Activated B cell treated with CpG ODN at 0.5 μM for 24 hours (primary cell): ENCODE measurements at regions not wholly inside any gene's neighbourhood (a gene's known extent, or its start where the extent isn't known, plus 50 kb on each side); places are given as distances from the start of the nearest gene placed in this dataset.

Experiments
- ATAC-seq: fragments of 200-7000 bp; cut with Tn5 transposase; one replicate; pipeline ENCODE4 v1.10.0; 2021; ENCODE audit warnings: low read depth, mild to moderate bottlenecking, moderate library complexity
- CTCF ChIA-PET: fragments of 350-600 bp; sonication (Branson Sonifier 250); formaldehyde crosslinking; loops from one replicate; lab custom pipeline; 2021; ENCODE audit warnings: antibody characterized with exemption; lab: Charles Lee
- POLR2A ChIA-PET: fragments of 350-600 bp; sonication (Branson Sonifier 250); formaldehyde crosslinking; loops from one replicate; lab custom pipeline; 2021; ENCODE audit warnings: antibody characterized with exemption; lab: Charles Lee
- DNase-seq: peaks from one replicate; pipeline ENCODE4 v3.0.0; 2022
- H3K27ac Mint-ChIP-seq: one replicate; pipeline ENCODE4 v1.8.0; 2020; ENCODE audit warnings: mixed read lengths
- H3K27me3 Mint-ChIP-seq: one replicate; pipeline ENCODE4 v1.8.0; 2021; ENCODE audit warnings: mixed read lengths
- H3K36me3 Mint-ChIP-seq: one replicate; pipeline ENCODE4 v1.8.0; 2021; ENCODE audit warnings: low read depth, mixed read lengths
- H3K4me1 Mint-ChIP-seq: one replicate; pipeline ENCODE4 v1.8.0; 2021; ENCODE audit warnings: mixed read lengths
- H3K4me3 Mint-ChIP-seq: one replicate; pipeline ENCODE4 v1.8.0; 2020; ENCODE audit warnings: mild to moderate bottlenecking, mixed read lengths
- H3K9me3 Mint-ChIP-seq: one replicate; pipeline ENCODE4 v1.8.0; 2020; ENCODE audit warnings: mixed read lengths
- CTCF ChIP-seq: fragments of 200-600 bp; IDR thresholded peaks from one replicate; pipeline ENCODE4 v1.8.0; 2022; ENCODE audit warnings: antibody characterized with exemption, mild to moderate bottlenecking
- intact Hi-C: fragments of 100-400 bp; cut with micrococcal nuclease; formaldehyde crosslinking; loops from one replicate; pipeline ENCODE4 v1.15.1; 2024

DNA sequence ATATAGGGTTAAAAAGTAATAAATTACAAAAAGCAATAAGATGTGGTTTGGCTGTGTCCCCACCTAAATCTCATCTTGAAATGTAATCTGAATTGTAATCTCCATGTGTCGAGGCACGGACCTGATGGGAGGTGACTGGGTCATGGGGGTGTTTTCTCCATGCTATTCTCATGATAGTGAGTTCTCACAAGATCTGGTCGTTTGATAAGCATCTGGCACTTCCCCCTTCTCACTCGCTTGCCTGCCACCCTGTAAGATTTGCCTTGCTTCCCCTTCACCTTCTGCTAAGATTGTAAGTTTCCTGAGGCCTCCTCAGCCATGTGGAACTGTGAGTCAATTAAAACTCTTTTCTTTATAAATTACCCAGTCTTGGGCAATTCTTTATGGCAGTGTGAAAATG, 577.4 kb downstream of the TBC1D4 start:
- Mint-ChIP-seq H3K27me3 (no peaks in the 10 kb centered on the region), H3K4me1 (no peaks in the 10 kb centered on the region), H3K36me3 (no peaks in the 10 kb centered on the region), H3K4me3 (no peak overlapping the region), H3K9me3 (no peaks in the 10 kb centered on the region), H3K27ac (no peak overlapping the region)
- DNase-seq (no peak), ATAC-seq (no peak)
- ChIA-PET CTCF (no interaction called here), POLR2A (no interaction called here)
- intact Hi-C loops, result no loop called here
- TF ChIP-seq CTCF, result no peak

DNA sequence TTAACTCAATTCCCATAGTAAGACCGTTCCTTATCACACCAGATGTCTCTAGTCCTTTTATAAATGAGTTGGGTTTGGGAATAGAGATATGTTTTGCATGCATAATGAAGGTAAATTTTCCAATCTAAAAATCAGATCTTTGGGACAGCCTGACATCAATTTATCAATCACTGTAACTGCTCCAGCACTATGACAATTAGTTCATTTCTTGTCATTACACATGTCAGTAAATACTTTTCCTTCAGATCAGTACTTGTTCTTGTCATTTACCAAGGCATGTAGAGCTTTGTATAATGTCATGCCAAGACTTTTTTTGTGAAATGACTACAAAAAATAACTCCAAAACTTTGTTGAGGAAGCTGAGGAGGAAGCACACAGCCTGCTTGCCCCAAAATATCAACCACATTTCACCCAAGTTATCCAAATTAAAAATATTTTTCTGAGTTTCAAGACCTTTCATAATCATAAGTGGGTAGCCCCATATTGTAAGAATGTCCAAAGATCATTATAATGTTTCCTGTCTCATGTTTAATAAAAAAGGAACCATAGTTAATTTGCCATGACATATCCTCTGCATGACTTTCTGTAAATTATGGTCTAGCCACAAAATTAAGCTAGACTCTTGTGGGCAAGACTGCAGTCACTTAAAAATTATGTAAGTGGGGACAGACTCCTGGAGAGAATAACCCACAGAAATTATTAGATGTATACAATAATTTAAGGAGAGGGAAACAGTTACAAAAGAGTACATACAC, 586.8 kb downstream of the TBC1D4 start:
- DNase-seq (no peak), ATAC-seq (no peak)
- H3K36me3 Mint-ChIP-seq, result no peaks in the 10 kb centered on the region
- ChIA-PET CTCF (no interaction called here), POLR2A (no interaction called here)
- H3K27me3 Mint-ChIP-seq, result no peaks in the 10 kb centered on the region
- no peaks in the 10 kb centered on the region for H3K4me1 Mint-ChIP-seq
- H3K27ac Mint-ChIP-seq, result no peak overlapping the region
- intact Hi-C loops, result no loop called here
- H3K9me3 Mint-ChIP-seq, result no peaks in the 10 kb centered on the region
- no peak overlapping the region for H3K4me3 Mint-ChIP-seq
- no peak for TF ChIP-seq CTCF

DNA sequence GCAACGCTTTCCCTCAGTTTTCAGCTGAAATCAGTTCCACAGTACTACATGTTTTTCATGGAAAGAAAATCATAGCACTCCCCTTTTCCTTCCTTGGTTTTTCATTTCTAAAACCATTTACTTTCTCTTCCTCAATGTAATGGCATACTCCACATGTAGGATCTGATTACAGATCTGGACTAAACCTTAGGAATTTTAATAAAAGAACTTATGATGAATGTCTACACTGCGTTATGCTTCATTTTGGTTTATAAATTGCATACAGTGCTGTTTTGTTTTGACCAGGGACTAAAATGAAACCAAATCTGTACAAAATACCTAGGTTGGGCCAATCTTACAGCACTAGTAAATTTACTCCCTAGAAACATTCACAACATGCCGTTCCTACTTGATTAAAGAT, 589.9 kb downstream of the TBC1D4 start:
- H3K4me3 Mint-ChIP-seq, result no peak overlapping the region
- intact Hi-C loops, result no loop called here

DNA sequence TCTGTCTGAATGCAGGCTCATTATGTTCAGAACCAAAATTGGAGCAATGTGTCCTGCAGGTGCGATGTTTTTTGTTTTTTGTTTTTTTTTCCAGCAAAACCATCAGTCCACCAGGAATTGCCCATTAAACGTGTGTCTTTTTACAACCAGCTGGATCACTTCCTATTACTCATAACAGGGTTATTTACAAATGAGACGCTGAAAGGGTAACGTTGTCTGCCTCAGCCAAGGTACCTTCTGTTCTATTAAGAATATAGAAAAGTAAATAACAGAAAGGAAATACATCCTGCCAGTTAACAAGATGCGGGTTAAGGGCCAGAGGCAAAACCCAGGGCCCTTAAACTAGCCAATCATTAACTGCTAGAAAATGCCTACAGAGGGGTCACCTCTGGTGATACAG, 590.4 kb downstream of the TBC1D4 start:
- Mint-ChIP-seq H3K4me3 (no peak overlapping the region), H3K27me3 (no peaks in the 10 kb centered on the region), H3K4me1 (no peaks in the 10 kb centered on the region), H3K27ac (no peak overlapping the region), H3K36me3 (no peaks in the 10 kb centered on the region), H3K9me3 (no peaks in the 10 kb centered on the region)
- POLR2A ChIA-PET, result no interaction called here
- no peak for ATAC-seq
- CTCF ChIA-PET, result no interaction called here
- no peak for TF ChIP-seq CTCF
- no peak for DNase-seq
- intact Hi-C loops, result no loop called here

More for the DNA sequence above, 589.9 kb downstream of the TBC1D4 start:
- ATAC-seq, result no peak
- H3K27ac Mint-ChIP-seq, result no peak overlapping the region
- H3K27me3 Mint-ChIP-seq, result no peaks in the 10 kb centered on the region
- no peaks in the 10 kb centered on the region for H3K36me3 Mint-ChIP-seq
- no peak for DNase-seq
- ChIA-PET CTCF (no interaction called here), POLR2A (no interaction called here)
- no peak for TF ChIP-seq CTCF
- H3K9me3 Mint-ChIP-seq, result no peaks in the 10 kb centered on the region
- no peaks in the 10 kb centered on the region for H3K4me1 Mint-ChIP-seq

GRCh38 chr13:74889321-74889720, 592.6 kb downstream of the TBC1D4 start:
- POLR2A ChIA-PET, result no interaction called here
- DNase-seq (no peak), ATAC-seq (no peak)
- no peak overlapping the region for H3K27ac Mint-ChIP-seq
- no peaks in the 10 kb centered on the region for H3K36me3 Mint-ChIP-seq
- H3K9me3 Mint-ChIP-seq, result no peaks in the 10 kb centered on the region
- no peaks in the 10 kb centered on the region for H3K4me1 Mint-ChIP-seq
- intact Hi-C loops, result no loop called here
- no peak overlapping the region for H3K4me3 Mint-ChIP-seq
- CTCF ChIA-PET, result no interaction called here
- no peaks in the 10 kb centered on the region for H3K27me3 Mint-ChIP-seq
- no peak for TF ChIP-seq CTCF
